ENCODE measurements at regions not wholly inside any gene's neighbourhood (a gene's known extent, or its start where the extent isn't known, plus 50 kb on each side); places are given as distances from the start of the nearest gene placed in this dataset.

DNA sequence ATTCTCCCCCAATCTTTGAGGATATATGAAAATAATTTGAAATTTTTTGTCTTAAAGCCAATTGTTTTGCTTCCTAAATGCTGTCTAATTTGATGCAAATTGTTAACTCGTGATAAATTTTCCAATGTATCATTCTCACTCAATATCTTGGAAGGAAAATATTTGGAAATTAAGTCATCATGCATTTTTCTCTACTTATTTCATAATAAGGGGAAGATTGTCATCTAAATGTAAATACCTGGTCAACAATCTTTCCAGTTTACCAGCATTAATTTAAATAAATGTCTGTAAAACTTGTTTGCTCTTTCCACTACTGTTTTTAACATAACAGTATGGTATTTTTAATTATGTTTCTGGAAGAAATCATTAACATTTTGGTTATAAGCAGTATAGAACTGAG is 78.3 kb upstream of the KCTD3 start:
- intact Hi-C loops (cut with DNase I): no loop called here
- ATAC-seq: no peak

DNA sequence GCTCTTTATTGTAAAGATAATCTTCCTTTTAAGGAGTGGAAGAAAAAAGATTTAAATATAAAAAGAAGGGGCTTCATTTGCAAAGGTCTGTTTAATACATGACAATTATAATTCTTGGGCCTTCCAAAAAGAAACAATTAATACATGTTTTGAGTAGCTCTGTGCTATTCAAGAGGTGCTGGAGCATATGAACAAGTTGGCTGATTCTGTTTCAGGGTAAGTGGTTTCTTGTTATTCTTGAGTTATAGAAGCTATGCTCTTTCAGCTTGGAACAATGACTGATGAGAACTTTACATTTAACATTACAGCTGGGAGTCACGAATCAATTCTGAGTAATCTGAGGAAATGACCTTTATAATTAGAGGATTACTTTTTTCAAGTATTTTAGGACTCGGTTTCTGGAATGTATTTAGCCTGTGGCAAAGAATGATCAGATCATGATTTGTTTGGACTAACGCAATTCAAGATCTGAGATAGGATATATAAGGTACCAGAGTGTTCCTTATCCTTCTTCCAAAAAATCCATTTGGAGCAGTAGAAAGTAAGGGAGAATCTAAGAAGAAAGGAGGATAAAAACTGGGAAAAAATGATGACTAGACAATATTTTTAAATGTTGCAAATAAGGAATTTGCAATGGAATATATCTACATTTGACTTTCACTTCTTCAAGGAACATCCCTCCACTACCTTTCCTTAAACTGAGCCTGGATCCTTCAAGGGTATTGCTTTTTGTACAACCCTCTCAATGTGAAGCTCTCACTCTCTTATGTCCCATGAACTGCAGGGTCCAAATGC is 77.1 kb upstream of the KCTD3 start:
- intact Hi-C loops (cut with DNase I): no loop called here
- ATAC-seq: no peak
- DNase-seq (ENCODE audit: low spot score): no peak

More for the DNA sequence above, 78.3 kb upstream of the KCTD3 start:
- DNase-seq (ENCODE audit: low spot score): no peak

DNA sequence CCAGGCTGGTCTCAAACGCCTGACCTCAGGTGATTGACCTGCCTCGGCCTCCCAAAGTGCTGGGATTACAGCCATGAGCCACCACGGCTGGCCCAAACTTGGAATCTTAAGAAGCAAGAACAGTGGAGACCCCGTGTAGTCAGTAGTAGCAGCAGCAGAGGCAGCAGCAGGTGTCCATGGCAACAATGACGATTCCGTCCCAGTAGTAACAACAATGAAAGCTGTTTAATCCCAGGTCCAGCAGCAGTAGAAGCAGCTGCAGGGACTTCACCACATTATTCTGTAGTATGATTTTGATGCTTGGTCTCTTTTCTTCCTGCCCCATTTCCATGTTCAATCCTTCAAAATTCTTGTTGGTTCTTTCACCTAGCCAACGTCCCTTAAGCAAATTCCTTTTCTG is 69.6 kb upstream of the KCTD3 start:
- intact Hi-C loops (cut with DNase I): no loop called here
- ATAC-seq: no peak
- no peak for DNase-seq (ENCODE audit: low spot score)

DNA sequence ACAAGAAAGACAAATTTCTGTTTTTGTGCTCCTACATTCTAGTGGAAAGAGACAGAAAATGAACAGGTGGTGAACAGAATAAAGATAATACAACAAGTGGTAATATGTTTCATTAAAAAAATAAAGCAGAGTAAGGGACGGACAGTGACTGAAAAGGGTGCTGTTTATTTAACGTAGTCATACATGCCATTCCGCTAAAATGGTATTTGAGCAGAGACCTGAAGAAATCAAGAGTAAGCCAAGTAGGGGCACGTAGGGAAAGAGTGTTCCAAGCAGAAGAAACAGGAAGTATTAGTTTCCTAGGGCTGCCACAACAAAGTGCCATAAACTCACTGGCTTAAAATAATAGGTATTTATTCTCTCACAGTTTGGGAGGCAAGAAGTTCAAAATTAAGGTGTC is 65.6 kb upstream of the KCTD3 start:
- intact Hi-C loops (cut with DNase I): no loop called here

DNA sequence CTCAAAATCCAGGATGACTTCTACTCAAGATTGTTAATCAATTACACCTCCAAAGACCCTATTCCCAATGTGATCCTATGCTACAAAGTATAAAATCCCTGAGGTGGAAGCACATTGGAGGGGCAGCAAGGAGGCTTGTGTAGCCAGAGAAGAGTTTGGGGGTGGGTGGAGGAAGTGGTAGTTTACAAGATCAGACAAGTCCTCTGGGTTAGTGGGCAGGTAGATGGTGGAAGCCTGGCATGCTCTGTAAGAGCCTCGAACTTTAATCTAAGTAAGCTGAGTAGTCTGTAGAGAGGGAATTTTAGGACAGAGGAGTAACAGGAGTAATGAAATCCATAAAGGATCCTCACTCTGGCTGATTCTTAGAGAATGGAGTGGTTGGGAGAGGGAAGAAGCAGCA is 65.0 kb upstream of the KCTD3 start:
- DNase-seq (ENCODE audit: low spot score) (no peak), ATAC-seq (no peak)
- intact Hi-C loops (cut with DNase I): no loop called here

More for the DNA sequence above, 65.6 kb upstream of the KCTD3 start:
- ATAC-seq: no peak
- no peak for DNase-seq (ENCODE audit: low spot score)

DNA sequence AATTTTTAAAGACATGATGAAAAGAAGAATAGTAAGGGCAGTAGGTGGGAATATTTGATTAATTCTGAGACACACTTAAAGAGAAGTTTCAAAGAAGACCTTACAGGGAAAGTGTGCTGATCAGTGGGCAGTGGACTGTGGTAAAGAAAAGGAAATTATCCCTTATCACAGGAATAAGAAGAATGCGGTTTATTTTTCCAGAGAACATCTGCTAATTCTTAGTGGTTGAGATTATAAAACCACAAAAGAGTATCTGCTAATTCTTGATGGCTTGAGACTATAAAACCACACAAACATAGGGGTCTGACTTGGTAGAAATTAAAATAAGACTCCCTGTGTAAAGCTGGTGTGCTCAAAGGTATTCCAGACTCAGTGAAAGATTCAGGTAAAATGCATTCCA is 60.0 kb upstream of the KCTD3 start:
- DNase-seq (ENCODE audit: low spot score): no peak
- intact Hi-C loops (cut with DNase I): no loop called here
- no peak for ATAC-seq

DNA sequence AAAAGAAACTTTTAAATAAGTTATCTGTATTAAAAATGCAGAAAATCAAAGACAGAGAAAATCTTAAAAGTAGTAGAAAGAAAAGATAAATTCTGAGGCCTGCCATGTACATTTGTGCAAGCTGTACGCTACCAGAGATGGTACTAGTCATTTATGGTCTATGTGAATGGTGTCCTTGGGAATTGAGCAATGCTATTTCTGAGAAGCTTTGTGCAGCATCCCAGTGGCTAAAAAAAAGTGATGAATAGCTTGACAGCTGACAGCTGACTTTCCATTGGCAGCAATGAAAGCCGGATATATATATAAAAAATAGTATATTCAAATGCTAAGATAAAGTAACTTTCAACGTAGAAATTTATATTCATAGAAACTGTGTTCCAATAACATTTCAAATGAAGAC is 58.8 kb upstream of the KCTD3 start:
- ATAC-seq: no peak
- no peak for DNase-seq (ENCODE audit: low spot score)
- intact Hi-C loops (cut with DNase I): no loop called here
